ENCODE measurements at regions not wholly inside any gene's neighbourhood (a gene's known extent, or its start where the extent isn't known, plus 50 kb on each side); places are given as distances from the start of the nearest gene placed in this dataset.

- DNase-seq (ENCODE audit: low read depth, low spot score): no peak
- Histone ChIP-seq H3K4me1 (ENCODE audit: control insufficient read depth in 1 of 2, insufficient read depth in 2 of 2, low read length in 2 of 2) (no peaks in the 10 kb centered on the region), H3K36me3 (ENCODE audit: control insufficient read depth in 1 of 2, insufficient read depth in 2 of 2, low read length in 2 of 2) (no peaks in the 10 kb centered on the region), H3K9ac (ENCODE audit: low read length) (no peak overlapping the region), H3K27me3 (ENCODE audit: insufficient read depth, low read length) (no peaks in the 10 kb centered on the region), H3K4me3 (replicated peaks in 1 of 2; ENCODE audit: low read depth in 1 of 2, low read length in 2 of 2) (no peak overlapping the region), H2AFZ (ENCODE audit: low read depth, low read length, poor library complexity, severe bottlenecking) (no peak overlapping the region), H3K27ac (ENCODE audit: low read depth, low read length) (no peak overlapping the region), H3K79me2 (ENCODE audit: insufficient read depth, low read length) (no peaks in the 10 kb centered on the region), H4K20me1 (ENCODE audit: insufficient read depth) (no peaks in the 10 kb centered on the region), H3K9me3 (ENCODE audit: control insufficient read depth in 1 of 2, insufficient read depth in 1 of 2, low read depth in 1 of 2, low read length in 2 of 2) (no peaks in the 10 kb centered on the region), H3K9me2 (ENCODE audit: insufficient read depth) (no peaks in the 10 kb centered on the region), H3K4me2 (ENCODE audit: low read length) (no peak overlapping the region)
- RAD21 ChIA-PET (ENCODE audit: low non-redundant PET in 1 of 2, low total read pairs in 2 of 2, uncharacterized antibody in 2 of 2, unreplicated experiment in 2 of 2): no interaction called here
- no peak for ATAC-seq
- TF ChIP-seq ZNF274 (IDR thresholded peaks at IDR 0.05; ENCODE audit: low read depth, low read length) (no peak), TCF7L2 (IDR thresholded peaks at IDR 0.05; ENCODE audit: borderline replicate concordance, extremely low read depth, insufficient read depth, insufficient read length) (no peak), RAD21 (IDR thresholded peaks at IDR 0.05; ENCODE audit: low read depth) (no peak), POLR2A (IDR thresholded peaks at IDR 0.05; ENCODE audit: borderline replicate concordance, extremely low read depth, insufficient read depth, insufficient read length) (no peak), SP1 (IDR thresholded peaks at IDR 0.05; ENCODE audit: low read depth) (no peak), CBX3 (IDR thresholded peaks at IDR 0.05; ENCODE audit: low read depth) (no peak), EZH2 (IDR thresholded peaks at IDR 0.05) (no peak), POLR2AphosphoS5 (IDR thresholded peaks at IDR 0.05; ENCODE audit: low read depth, low read length) (no peak), EZH2phosphoT487 (IDR thresholded peaks at IDR 0.05; ENCODE audit: borderline replicate concordance) (no peak)
- TF ChIP-seq, protein P1, sequence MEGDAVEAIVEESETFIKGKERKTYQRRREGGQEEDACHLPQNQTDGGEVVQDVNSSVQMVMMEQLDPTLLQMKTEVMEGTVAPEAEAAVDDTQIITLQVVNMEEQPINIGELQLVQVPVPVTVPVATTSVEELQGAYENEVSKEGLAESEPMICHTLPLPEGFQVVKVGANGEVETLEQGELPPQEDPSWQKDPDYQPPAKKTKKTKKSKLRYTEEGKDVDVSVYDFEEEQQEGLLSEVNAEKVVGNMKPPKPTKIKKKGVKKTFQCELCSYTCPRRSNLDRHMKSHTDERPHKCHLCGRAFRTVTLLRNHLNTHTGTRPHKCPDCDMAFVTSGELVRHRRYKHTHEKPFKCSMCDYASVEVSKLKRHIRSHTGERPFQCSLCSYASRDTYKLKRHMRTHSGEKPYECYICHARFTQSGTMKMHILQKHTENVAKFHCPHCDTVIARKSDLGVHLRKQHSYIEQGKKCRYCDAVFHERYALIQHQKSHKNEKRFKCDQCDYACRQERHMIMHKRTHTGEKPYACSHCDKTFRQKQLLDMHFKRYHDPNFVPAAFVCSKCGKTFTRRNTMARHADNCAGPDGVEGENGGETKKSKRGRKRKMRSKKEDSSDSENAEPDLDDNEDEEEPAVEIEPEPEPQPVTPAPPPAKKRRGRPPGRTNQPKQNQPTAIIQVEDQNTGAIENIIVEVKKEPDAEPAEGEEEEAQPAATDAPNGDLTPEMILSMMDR (IDR thresholded peaks at IDR 0.05 in 2 of 3, conservative IDR thresholded peaks at IDR 0.05 in 1 of 3; ENCODE audit: borderline replicate concordance in 1 of 3, insufficient read depth in 1 of 3, low read depth in 2 of 3, low read length in 2 of 3): no peak
- intact Hi-C loops (cut with micrococcal nuclease): no loop called here
- CTCF ChIA-PET: no interaction called here
- no TSS peak for BruUV-seq (replicated peaks)
- POLR2A ChIA-PET: no interaction called here
Measured at GRCh38 chr6:163901681-163902080, 487.2 kb downstream of the QKI start.
